NB4 (cell line): ENCODE measurements at regions not wholly inside any gene's neighbourhood (a gene's known extent, or its start where the extent isn't known, plus 50 kb on each side); places are given as distances from the start of the nearest gene placed in this dataset.

ENCODE experiments used
- POLR2A ChIP-seq: IDR thresholded peaks from 2 replicates; pipeline ENCODE4 v1.6.1; 2011; ENCODE audit warnings: mild to moderate bottlenecking; ENCODE audit not compliant: insufficient read length; ENCODE audit errors: extremely low read depth
- TF ChIP-seq, protein P1 (sequence below): IDR thresholded peaks from one replicate; pipeline ENCODE4 v1.5.1; 2012; ENCODE audit warnings: low read depth, low read length

DNA sequence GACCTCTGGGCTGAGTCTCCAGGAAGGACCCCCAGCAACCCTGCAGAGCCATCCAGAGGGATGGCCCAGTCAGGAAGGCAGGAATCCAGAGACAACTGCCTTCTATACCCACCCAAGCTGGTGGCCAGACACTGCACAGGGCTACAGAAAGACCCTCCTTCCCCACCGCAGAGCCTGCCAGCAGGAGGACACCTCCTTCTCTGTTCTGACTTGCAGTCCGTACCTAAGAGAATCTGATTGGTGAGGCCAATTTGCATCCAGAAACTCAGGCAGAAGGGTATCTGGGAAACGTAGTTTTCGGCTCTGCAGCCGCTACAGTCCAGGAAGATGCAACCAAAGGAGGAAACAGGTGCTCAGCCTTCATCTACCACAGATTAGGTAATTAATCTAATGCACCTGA is 155.4 kb upstream of the FRG1 start:
- TF ChIP-seq, protein P1, sequence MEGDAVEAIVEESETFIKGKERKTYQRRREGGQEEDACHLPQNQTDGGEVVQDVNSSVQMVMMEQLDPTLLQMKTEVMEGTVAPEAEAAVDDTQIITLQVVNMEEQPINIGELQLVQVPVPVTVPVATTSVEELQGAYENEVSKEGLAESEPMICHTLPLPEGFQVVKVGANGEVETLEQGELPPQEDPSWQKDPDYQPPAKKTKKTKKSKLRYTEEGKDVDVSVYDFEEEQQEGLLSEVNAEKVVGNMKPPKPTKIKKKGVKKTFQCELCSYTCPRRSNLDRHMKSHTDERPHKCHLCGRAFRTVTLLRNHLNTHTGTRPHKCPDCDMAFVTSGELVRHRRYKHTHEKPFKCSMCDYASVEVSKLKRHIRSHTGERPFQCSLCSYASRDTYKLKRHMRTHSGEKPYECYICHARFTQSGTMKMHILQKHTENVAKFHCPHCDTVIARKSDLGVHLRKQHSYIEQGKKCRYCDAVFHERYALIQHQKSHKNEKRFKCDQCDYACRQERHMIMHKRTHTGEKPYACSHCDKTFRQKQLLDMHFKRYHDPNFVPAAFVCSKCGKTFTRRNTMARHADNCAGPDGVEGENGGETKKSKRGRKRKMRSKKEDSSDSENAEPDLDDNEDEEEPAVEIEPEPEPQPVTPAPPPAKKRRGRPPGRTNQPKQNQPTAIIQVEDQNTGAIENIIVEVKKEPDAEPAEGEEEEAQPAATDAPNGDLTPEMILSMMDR: no peak
- TF ChIP-seq POLR2A: no peak
